GM06990 (cell line): ENCODE measurements at regions not wholly inside any gene's neighbourhood (a gene's known extent, or its start where the extent isn't known, plus 50 kb on each side); places are given as distances from the start of the nearest gene placed in this dataset.

Experiments used
- DNase-seq: peaks from one replicate; pipeline ENCODE4 v3.0.0-alpha.2; 2011; ENCODE audit not compliant: insufficient read length; ENCODE audit errors: extremely low read depth
- H3K27me3 ChIP-seq: replicated peaks from 2 replicates; pipeline ENCODE4 v1.6.0; 2011; ENCODE audit warnings: low read length; ENCODE audit not compliant: control insufficient read depth, insufficient read depth
- H3K36me3 ChIP-seq: 2 replicates; pipeline ENCODE4 v1.5.1; 2011; ENCODE audit warnings: low read length; ENCODE audit not compliant: control insufficient read depth, insufficient read depth
- H3K4me3 ChIP-seq: replicated peaks from 2 replicates; pipeline ENCODE4 v1.5.1; 2011; ENCODE audit warnings: low read depth, mild to moderate bottlenecking, control low read depth, low read length
- CTCF ChIP-seq: IDR thresholded peaks from 2 replicates; pipeline ENCODE4 v1.5.1; 2011; ENCODE audit warnings: low read length, control low read depth, mild to moderate bottlenecking, inconsistent platforms; ENCODE audit not compliant: insufficient read depth, poor library complexity, severe bottlenecking

DNA sequence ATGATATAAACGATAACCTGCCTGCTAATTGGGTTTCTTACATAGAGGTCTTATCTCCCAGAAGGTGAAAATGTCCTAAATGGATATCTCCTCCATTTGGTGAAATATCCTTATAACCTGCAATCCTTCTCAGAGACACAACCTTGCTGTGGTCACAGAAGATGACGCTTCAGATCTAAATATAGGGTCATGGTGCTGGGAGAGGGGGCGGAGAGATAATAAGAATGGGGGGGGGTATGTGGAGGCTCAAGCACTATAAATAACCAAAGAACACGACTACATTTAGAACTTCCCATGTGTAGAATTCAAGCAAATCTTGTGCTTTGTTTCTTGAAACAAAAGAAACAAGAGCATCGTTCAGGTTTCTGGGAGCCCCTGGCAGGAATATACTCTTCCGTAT, 260.6 kb upstream of the ESRRG start:
- H3K4me3 ChIP-seq: no peak overlapping the region
- no peaks in the 10 kb centered on the region for H3K27me3 ChIP-seq
- H3K36me3 ChIP-seq: no peaks in the 10 kb centered on the region
- no peak for DNase-seq
- TF ChIP-seq CTCF: no peak

- no peak for TF ChIP-seq CTCF
- Histone ChIP-seq H3K27me3 (no peaks in the 10 kb centered on the region), H3K4me3 (no peak overlapping the region), H3K36me3 (no peaks in the 10 kb centered on the region)
- DNase-seq: no peak
Observed at GRCh38 chr1:216961516-216961915, 238.3 kb upstream of the ESRRG start.

DNA sequence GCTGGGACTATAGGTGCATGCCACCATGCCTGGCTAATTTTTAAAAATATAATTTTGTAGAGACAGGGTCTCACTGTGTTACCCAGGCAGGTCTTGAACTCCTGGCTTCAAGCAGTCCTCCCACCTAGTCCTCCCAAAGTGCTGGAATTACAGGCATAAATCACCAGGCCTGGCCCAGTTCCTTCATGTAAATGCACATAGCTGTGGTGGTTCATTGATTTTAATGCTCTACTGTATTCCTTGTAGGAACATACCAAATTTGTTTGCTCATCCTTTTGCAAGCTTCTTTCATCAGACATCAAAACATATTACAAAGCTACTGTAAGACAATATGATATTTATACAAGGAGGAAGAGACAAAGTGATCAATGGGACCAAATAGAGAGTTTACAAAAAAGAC, 237.5 kb upstream of the ESRRG start:
- no peak for DNase-seq
- H3K36me3 ChIP-seq: no peaks in the 10 kb centered on the region
- H3K4me3 ChIP-seq: no peak overlapping the region
- no peaks in the 10 kb centered on the region for H3K27me3 ChIP-seq
- TF ChIP-seq CTCF: no peak

DNA sequence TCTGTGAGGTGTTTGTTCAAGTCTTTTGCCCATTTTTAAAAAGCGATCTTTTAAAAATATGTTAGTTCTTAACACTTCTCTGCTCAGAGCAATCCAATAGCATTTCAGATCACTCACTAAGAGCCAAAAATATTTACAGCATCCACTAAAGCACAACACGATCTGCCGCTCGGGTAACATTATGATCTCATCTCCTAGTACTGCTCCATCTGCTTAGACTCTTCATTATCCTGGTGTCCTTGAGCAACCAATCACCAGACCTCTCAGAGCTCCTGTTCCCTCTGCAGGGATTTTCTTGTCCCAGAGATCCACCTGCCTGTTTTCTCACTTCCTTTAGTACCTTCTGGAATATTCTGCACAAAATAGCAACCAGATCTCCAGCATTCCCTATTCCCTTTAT, 235.3 kb upstream of the ESRRG start:
- Histone ChIP-seq H3K4me3 (no peak overlapping the region), H3K27me3 (no peaks in the 10 kb centered on the region), H3K36me3 (no peaks in the 10 kb centered on the region)
- no peak for TF ChIP-seq CTCF
- no peak for DNase-seq

DNA sequence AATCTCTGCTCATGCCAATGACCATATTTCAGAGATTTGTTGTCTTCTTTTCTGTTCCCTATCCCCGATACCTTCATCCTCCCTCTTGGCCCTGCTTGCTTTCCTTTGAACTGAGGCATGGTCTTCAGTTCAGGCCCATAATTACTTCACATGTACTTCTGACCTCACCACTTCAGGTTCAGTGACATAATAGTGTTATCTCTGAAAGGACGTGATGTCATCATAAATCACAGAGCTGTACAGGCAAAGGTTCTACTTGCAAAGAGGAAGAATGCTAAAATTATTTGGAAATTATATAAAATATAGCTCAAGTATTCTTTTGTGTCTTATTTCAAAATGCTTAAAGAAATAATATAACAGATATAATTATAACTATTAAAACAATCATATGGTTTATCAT, 230.3 kb upstream of the ESRRG start:
- Histone ChIP-seq H3K27me3 (no peaks in the 10 kb centered on the region), H3K36me3 (no peaks in the 10 kb centered on the region), H3K4me3 (no peak overlapping the region)
- no peak for DNase-seq
- no peak for TF ChIP-seq CTCF

- H3K27me3 ChIP-seq: no peaks in the 10 kb centered on the region
- H3K36me3 ChIP-seq: no peaks in the 10 kb centered on the region
- DNase-seq: no peak
- no peak for TF ChIP-seq CTCF
- no peak overlapping the region for H3K4me3 ChIP-seq
Observed at GRCh38 chr1:216952864-216953263, 229.6 kb upstream of the ESRRG start.
